Activated T-helper 1 cell treated with anti-CD3 and anti-CD28 coated beads, Interleukin-12 subunit alpha, Interleukin-12 subunit beta, Interleukin-2, Interleukin-4 antibody, amounts not matched to agents 30 ng/mL and 10 ng/mL and 1 ng/mL, durations not matched to agents 14 hours and 24 hours and 36 hours (primary cell): ENCODE measurements at regions not wholly inside any gene's neighbourhood (a gene's known extent, or its start where the extent isn't known, plus 50 kb on each side); places are given as distances from the start of the nearest gene placed in this dataset.
A peak's percentile ranks its signal among the peaks of the same experiment; 100 is the strongest.
"Not testable (repeated sequence)": the region's sequence is repeated elsewhere in the genome, so short reads cannot be mapped to it uniquely, and the experiment has no call there.

ENCODE experiments used
- DNase-seq: peaks from one replicate; pipeline ENCODE4 v3.0.0; 2021; ENCODE audit warnings: low spot score
- H3K27ac Mint-ChIP-seq: one replicate; pipeline ENCODE4 v1.8.0; 2021; ENCODE audit warnings: mild to moderate bottlenecking, mixed read lengths
- H3K27me3 Mint-ChIP-seq: one replicate; pipeline ENCODE4 v1.8.0; 2022; ENCODE audit warnings: mild to moderate bottlenecking, moderate library complexity, mixed read lengths; ENCODE audit not compliant: insufficient read depth
- H3K36me3 Mint-ChIP-seq: one replicate; pipeline ENCODE4 v1.8.0; 2021; ENCODE audit warnings: low read depth, mixed read lengths
- H3K4me1 Mint-ChIP-seq: one replicate; pipeline ENCODE4 v1.8.0; 2021; ENCODE audit warnings: low read depth, mixed read lengths
- H3K4me3 Mint-ChIP-seq: one replicate; pipeline ENCODE4 v1.8.0; 2021; ENCODE audit warnings: mild to moderate bottlenecking, moderate library complexity, mixed read lengths
- H3K9me3 Mint-ChIP-seq: one replicate; pipeline ENCODE4 v1.8.0; 2021; ENCODE audit warnings: mixed read lengths
- intact Hi-C: fragments of 100-400 bp; cut with micrococcal nuclease; formaldehyde crosslinking; loops from one replicate; pipeline ENCODE4 v1.15.1; 2024

DNA sequence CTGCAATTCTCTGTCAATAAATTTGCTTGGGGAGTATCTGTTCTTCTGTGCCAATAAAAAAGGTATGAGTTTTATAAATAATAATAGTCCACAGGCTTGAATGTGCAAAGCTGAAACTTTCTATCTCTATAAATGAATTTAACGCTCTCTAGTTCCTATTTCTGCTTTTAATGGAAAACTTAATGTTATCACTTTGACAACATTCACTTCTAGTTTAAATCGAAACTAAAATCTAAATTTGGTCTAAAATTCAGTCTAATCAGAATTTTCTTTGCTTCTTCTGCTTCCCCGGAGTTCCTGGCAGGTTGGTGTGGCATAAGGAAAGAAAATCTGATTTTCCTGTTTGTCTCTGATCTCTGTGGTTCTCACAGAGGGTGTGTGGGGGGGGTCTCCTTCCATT lies 450.1 kb upstream of the TBL1XR1 start:
- peak overlapping the region; percentile 12 for H3K4me3 Mint-ChIP-seq

GRCh38 chr3:177647876-177648275 lies 450.6 kb upstream of the TBL1XR1 start:
- Mint-ChIP-seq H3K36me3 (peaks cover 2% of the 10 kb centered on the region), H3K9me3 (no peaks in the 10 kb centered on the region), H3K27me3 (no peaks in the 10 kb centered on the region), H3K4me1 (peaks cover 27% of the 10 kb centered on the region), H3K27ac (no peak overlapping the region), H3K4me3 (peak overlapping the region; percentile 12)
- intact Hi-C loops: no loop called here
- DNase-seq: no peak

More for the DNA sequence above, 450.1 kb upstream of the TBL1XR1 start:
- H3K27me3 Mint-ChIP-seq: no peaks in the 10 kb centered on the region
- intact Hi-C loops: no loop called here
- no peak overlapping the region for H3K27ac Mint-ChIP-seq
- no peaks in the 10 kb centered on the region for H3K9me3 Mint-ChIP-seq
- no peak for DNase-seq
- H3K36me3 Mint-ChIP-seq: peaks cover 2% of the 10 kb centered on the region
- H3K4me1 Mint-ChIP-seq: peaks cover 27% of the 10 kb centered on the region

- peaks cover 9% of the 10 kb centered on the region for H3K9me3 Mint-ChIP-seq
Measured at GRCh38 chr3:177652556-177653291, 455.4 kb upstream of the TBL1XR1 start.

GRCh38 chr3:177657243-177657642 lies 460.0 kb upstream of the TBL1XR1 start:
- Mint-ChIP-seq H3K9me3 (peaks cover 9% of the 10 kb centered on the region), H3K36me3 (no peaks in the 10 kb centered on the region), H3K27ac (no peak overlapping the region), H3K27me3 (no peaks in the 10 kb centered on the region), H3K4me3 (no peak overlapping the region), H3K4me1 (no peaks in the 10 kb centered on the region)
- DNase-seq: no peak
- intact Hi-C loops: no loop called here

More at GRCh38 chr3:177652556-177653291, 455.4 kb upstream of the TBL1XR1 start:
- DNase-seq: no peak
- Mint-ChIP-seq H3K27me3 (no peaks in the 10 kb centered on the region), H3K36me3 (no peaks in the 10 kb centered on the region), H3K4me1 (peaks cover 10% of the 10 kb centered on the region), H3K4me3 (no peak overlapping the region), H3K27ac (no peak overlapping the region)
- intact Hi-C loops: no loop called here

DNA sequence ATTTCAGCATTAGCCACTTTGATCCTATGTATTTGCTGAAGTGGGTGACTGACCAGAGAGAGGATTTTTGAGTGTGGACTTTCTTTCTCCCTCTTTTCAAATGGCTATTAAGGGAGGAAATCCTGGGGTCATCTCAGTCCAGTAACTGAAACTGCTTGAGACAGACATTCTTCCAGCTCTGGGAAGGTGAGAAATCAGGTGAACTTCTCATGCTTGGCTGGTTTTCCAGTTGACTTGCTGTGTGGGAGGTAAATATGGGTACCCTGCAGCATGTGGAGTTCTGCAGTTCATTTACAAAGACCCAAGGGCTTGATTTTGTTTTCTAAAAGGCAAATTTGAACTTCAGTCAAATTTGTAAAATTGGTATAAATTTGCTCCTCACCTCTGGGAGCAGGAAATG lies 461.1 kb upstream of the TBL1XR1 start:
- Mint-ChIP-seq H3K27ac (no peak overlapping the region), H3K27me3 (no peaks in the 10 kb centered on the region), H3K4me3 (no peak overlapping the region), H3K36me3 (no peaks in the 10 kb centered on the region), H3K9me3 (peaks cover 9% of the 10 kb centered on the region), H3K4me1 (no peaks in the 10 kb centered on the region)
- intact Hi-C loops: no loop called here
- no peak for DNase-seq

DNA sequence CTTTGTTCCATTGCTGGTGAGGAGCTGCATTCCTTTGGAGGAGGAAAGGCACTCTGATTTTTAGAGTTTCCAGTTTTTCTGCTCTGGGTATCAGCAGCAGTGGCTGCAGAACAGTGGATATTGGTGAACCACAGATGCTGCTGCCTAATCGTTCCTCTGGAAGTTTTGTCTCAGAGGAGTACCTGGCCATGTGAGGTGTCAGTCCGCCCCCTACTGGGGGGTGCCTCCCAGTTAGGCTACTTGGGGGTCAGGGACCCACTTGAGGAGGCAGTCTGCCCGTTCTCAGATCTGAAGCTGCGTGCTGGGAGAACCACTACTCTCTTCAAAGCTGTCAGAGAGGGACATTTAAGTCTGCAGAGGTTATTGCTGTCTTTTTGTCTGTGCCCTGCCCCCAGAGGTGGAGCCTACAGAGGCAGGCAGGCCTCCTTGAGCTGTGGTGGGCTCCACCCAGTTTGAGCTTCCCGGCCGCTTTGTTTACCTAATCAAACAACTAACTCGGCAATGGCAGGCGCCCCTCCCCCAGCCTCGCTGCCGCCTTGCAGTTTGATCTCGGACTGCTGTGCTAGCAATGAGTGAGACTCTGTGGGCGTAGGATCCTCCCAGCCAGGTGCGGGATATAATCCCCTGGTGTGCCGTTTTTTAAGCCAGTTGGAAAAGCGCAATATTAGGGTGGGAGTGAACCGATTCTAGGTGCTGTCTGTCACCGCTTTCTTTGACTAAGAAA lies 467.3 kb upstream of the TBL1XR1 start:
- DNase-seq, H3K9me3 Mint-ChIP-seq, H3K36me3 Mint-ChIP-seq, H3K27me3 Mint-ChIP-seq, H3K4me3 Mint-ChIP-seq, H3K27ac Mint-ChIP-seq, H3K4me1 Mint-ChIP-seq: not testable (repeated sequence)
- intact Hi-C loops: loop anchor here (5.0 kb wide), 1 partner anchor 462 kb away; no protein-coding TSS in a partner anchor

- no peak overlapping the region for H3K27ac Mint-ChIP-seq
- no peaks in the 10 kb centered on the region for H3K4me1 Mint-ChIP-seq
- no peaks in the 10 kb centered on the region for H3K36me3 Mint-ChIP-seq
- peaks cover 6% of the 10 kb centered on the region for H3K27me3 Mint-ChIP-seq
- peaks cover 5% of the 10 kb centered on the region for H3K9me3 Mint-ChIP-seq
- DNase-seq: no peak
- intact Hi-C loops: no loop called here
- H3K4me3 Mint-ChIP-seq: no peak overlapping the region
Measured at GRCh38 chr3:177665122-177665808, 468.0 kb upstream of the TBL1XR1 start.

- intact Hi-C loops: no loop called here
Measured at GRCh38 chr3:177672252-177672911, 475.1 kb upstream of the TBL1XR1 start.

DNA sequence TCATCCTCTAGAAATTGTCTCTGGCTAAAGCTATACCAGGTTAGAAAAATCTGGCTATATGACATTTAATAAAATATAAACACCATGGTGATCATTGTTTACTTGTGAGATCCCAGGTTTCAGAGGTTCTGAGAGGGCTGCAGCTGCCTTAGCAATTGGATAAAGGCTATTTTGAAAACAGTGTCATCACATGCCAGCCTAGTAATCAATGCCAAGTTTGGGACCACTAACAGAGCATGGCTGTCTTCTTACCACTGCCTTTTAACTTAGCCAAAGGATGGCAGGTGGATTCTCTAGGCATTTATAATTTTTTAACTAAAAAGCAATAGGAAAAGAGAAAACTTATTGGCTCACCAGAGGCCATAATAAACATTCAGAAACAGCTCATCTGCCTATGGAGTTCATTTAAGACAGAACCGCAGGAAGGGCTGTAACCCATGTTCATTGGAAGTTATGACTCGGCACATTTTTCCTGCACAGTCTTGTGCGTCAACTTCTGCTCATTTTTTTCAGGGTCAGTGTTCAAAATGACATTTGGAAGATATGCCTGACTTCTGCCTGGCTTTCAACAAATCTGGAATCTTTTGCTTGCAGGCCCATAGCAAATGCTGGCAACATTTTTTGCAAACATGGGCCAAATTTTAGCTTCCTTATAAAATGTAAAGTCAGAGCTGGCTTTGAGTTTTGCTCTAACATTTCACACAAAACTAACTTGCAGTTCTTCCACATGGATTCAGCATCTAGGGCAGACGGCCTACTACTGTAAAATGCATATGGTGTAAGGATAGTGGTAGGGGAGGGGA lies 476.0 kb upstream of the TBL1XR1 start:
- no peaks in the 10 kb centered on the region for H3K9me3 Mint-ChIP-seq
- no peak overlapping the region for H3K27ac Mint-ChIP-seq
- intact Hi-C loops: no loop called here
- DNase-seq: no peak
- no peaks in the 10 kb centered on the region for H3K4me1 Mint-ChIP-seq
- no peak overlapping the region for H3K4me3 Mint-ChIP-seq
- no peaks in the 10 kb centered on the region for H3K36me3 Mint-ChIP-seq
- H3K27me3 Mint-ChIP-seq: no peaks in the 10 kb centered on the region

More at GRCh38 chr3:177672252-177672911, 475.1 kb upstream of the TBL1XR1 start:
- no peak for DNase-seq
- H3K27me3 Mint-ChIP-seq: no peaks in the 10 kb centered on the region
- no peaks in the 10 kb centered on the region for H3K4me1 Mint-ChIP-seq
- no peak overlapping the region for H3K4me3 Mint-ChIP-seq
- no peaks in the 10 kb centered on the region for H3K9me3 Mint-ChIP-seq
- H3K27ac Mint-ChIP-seq: no peak overlapping the region
- no peaks in the 10 kb centered on the region for H3K36me3 Mint-ChIP-seq

GRCh38 chr3:177674186-177674585 lies 476.9 kb upstream of the TBL1XR1 start:
- intact Hi-C loops: no loop called here
- Mint-ChIP-seq H3K27ac (no peak overlapping the region), H3K36me3 (no peaks in the 10 kb centered on the region), H3K4me3 (no peak overlapping the region), H3K9me3 (no peaks in the 10 kb centered on the region), H3K27me3 (no peaks in the 10 kb centered on the region), H3K4me1 (peaks cover 4% of the 10 kb centered on the region)
- no peak for DNase-seq

- no peak overlapping the region for H3K4me3 Mint-ChIP-seq
- intact Hi-C loops: no loop called here
Measured at GRCh38 chr3:177676148-177676547, 478.9 kb upstream of the TBL1XR1 start.

DNA sequence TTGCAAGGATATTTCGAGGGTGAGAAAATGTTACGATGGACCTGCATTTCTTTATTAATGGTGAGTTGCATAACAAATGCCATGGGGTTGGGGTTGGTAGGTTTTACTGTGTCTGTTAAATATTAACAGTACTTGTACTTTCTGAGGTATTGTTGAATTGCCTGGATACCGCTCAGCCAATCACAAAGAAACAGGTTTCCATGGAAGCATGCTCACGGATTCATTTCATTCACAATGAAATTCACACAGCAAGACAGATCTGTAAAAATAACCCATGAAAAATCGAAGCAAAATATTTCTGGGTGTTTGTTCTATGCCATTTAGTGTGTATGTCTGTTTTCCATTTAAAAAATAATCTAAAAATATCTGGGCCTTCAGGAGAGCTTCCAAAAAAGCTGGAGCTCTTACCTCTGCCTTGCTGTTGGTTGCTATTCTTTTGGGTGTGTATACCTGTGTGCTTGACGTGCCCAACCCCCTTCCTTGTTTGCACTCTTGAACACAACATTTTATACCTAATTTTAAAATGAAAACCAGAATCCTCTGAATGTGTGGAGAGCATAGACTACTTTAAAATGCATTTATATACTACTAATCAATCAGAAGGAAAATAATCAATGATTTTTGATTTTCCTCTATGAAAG lies 479.8 kb upstream of the TBL1XR1 start:
- no peaks in the 10 kb centered on the region for H3K36me3 Mint-ChIP-seq
- DNase-seq: no peak
- H3K9me3 Mint-ChIP-seq: peaks cover 4% of the 10 kb centered on the region
- H3K27ac Mint-ChIP-seq: no peak overlapping the region
- H3K4me1 Mint-ChIP-seq: peaks cover 22% of the 10 kb centered on the region
- intact Hi-C loops: no loop called here
- H3K4me3 Mint-ChIP-seq: no peak overlapping the region
- H3K27me3 Mint-ChIP-seq: no peaks in the 10 kb centered on the region

More at GRCh38 chr3:177676148-177676547, 478.9 kb upstream of the TBL1XR1 start:
- Mint-ChIP-seq H3K36me3 (no peaks in the 10 kb centered on the region), H3K9me3 (no peaks in the 10 kb centered on the region), H3K27me3 (no peaks in the 10 kb centered on the region), H3K27ac (no peak overlapping the region), H3K4me1 (peaks cover 15% of the 10 kb centered on the region)
- DNase-seq: no peak
